ENCODE measurements at regions not wholly inside any gene's neighbourhood (a gene's known extent, or its start where the extent isn't known, plus 50 kb on each side); places are given as distances from the start of the nearest gene placed in this dataset.

DNA sequence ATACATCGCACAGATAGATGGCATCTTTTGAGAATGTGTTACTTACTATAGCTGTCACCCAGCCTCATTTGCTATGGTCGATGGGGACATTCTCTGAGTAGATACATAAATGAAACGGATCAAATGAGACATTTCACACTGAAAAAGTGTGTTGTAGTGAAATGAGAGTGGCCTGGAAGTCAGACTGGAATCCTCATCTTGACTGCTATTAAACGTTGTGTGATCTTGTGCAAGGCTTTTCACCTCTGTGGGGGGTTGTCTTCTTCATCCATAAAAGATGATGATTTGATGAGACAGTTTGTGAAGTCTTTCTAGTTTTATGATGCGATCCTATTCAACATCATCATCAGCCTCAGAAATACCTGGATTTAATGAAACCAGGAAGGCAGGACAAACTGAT lies 155.4 kb upstream of the MYO3A start:
- Histone ChIP-seq H3K4me1 (no peaks in the 10 kb centered on the region), H3K36me3 (ENCODE audit: insufficient read depth in 1 of 2, low read depth in 1 of 2) (no peaks in the 10 kb centered on the region), H3K4me3 (no peak overlapping the region), H3K27ac (no peak overlapping the region), H3K9me3 (no peaks in the 10 kb centered on the region), H3K27me3 (ENCODE audit: insufficient read depth in 3 of 3, low read length in 2 of 3) (no peaks in the 10 kb centered on the region)
- no peak for ATAC-seq
- intact Hi-C loops (cut with DNase I) = no loop called here
- WGBS, 3 donors = 76 to 79% (median 78%) methylated on average over 5 of the region's 5 CpGs
- TF ChIP-seq, protein P1, sequence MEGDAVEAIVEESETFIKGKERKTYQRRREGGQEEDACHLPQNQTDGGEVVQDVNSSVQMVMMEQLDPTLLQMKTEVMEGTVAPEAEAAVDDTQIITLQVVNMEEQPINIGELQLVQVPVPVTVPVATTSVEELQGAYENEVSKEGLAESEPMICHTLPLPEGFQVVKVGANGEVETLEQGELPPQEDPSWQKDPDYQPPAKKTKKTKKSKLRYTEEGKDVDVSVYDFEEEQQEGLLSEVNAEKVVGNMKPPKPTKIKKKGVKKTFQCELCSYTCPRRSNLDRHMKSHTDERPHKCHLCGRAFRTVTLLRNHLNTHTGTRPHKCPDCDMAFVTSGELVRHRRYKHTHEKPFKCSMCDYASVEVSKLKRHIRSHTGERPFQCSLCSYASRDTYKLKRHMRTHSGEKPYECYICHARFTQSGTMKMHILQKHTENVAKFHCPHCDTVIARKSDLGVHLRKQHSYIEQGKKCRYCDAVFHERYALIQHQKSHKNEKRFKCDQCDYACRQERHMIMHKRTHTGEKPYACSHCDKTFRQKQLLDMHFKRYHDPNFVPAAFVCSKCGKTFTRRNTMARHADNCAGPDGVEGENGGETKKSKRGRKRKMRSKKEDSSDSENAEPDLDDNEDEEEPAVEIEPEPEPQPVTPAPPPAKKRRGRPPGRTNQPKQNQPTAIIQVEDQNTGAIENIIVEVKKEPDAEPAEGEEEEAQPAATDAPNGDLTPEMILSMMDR (IDR thresholded peaks at IDR 0.05) = no peak
- no peak for DNase-seq

DNA sequence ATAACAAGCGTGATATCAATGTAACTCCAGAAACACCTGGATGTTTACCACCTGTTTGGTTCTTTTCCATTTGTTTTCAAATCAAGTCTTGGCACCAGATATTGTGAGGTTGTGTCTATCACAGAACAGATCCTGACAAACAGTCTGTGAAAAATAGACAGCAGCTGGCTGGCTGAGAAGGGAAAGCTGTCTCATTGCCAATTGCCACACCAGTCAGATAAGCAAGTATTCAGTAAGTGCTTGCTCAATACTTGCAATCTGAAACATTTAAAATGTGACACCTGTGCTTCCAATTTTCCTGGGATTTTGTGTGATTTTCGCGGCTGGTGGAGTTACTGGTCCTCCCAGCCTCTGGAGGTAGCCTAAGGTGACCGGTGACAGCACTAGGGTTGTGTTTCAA lies 147.9 kb upstream of the MYO3A start:
- no peak overlapping the region for H3K27ac ChIP-seq
- TF ChIP-seq, protein P1 (IDR thresholded peaks at IDR 0.05) = no peak
- H3K36me3 ChIP-seq (ENCODE audit: insufficient read depth in 1 of 2, low read depth in 1 of 2) = no peaks in the 10 kb centered on the region
- no peaks in the 10 kb centered on the region for H3K9me3 ChIP-seq
- H3K4me3 ChIP-seq = no peak overlapping the region
- no peaks in the 10 kb centered on the region for H3K27me3 ChIP-seq (ENCODE audit: insufficient read depth in 3 of 3, low read length in 2 of 3)
- no peak for ATAC-seq
- no peaks in the 10 kb centered on the region for H3K4me1 ChIP-seq
- no peak for DNase-seq
- WGBS, 3 donors = 33 to 54% (median 42%) methylated on average over 4 of the region's 4 CpGs
- intact Hi-C loops (cut with DNase I) = no loop called here

DNA sequence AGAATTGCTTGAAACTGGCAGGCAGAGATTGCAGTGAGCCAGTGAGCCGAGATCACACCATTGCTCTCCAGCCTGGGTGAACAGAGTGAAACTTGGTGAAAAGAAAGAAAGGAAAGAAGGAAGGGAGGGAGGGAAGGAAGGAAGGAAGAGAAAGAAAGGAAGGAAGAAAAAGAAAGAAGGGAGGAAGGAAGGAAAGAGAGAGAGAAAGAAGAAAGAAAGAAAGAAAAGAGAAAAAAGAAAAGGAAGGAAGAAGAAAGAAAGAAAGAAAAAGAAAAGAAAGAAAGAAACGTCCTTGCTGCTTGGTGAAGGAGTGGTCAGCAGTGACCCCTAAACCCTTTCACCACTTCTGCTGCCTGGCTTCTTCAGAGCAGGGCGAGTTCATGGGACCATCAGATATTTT lies 147.1 kb upstream of the MYO3A start:
- Histone ChIP-seq H3K27ac (no peak overlapping the region), H3K4me3 (no peak overlapping the region), H3K4me1 (no peaks in the 10 kb centered on the region), H3K27me3 (ENCODE audit: insufficient read depth in 3 of 3, low read length in 2 of 3) (no peaks in the 10 kb centered on the region), H3K36me3 (ENCODE audit: insufficient read depth in 1 of 2, low read depth in 1 of 2) (no peaks in the 10 kb centered on the region), H3K9me3 (no peaks in the 10 kb centered on the region)
- ATAC-seq (no peak), DNase-seq (no peak)
- WGBS, 3 donors = 51 to 60% (median 60%) methylated on average over 3 of the region's 3 CpGs
- TF ChIP-seq, protein P1 (IDR thresholded peaks at IDR 0.05) = no peak
- intact Hi-C loops (cut with DNase I) = no loop called here

DNA sequence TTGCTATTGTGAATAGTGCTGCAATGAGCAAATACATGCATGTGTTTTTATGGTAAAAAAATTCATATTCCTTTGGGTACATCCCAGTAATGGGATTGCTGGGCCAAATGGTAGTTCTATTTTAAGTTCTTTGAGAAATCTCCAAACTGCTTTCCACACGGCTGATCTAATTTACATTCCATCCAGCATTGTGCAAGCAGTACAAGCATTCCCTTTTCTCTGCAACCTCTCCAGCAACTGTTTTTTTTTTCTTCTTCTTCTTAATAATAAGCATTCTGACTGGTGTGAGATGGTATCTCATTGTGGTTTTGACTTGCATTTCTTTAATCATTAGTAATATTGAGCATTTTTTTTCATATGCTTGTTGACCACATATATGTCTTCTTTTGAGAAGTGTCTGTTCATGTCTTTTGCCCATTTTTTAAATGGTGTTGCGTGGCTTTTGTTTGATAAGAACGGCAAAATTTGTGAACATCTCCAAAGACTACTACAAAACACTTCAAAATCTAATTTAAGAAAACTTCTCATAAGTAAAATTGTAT lies 136.1 kb upstream of the MYO3A start:
- DNase-seq = no peak
- Histone ChIP-seq H3K27ac (no peak overlapping the region), H3K9me3 (no peaks in the 10 kb centered on the region), H3K36me3 (ENCODE audit: insufficient read depth in 1 of 2, low read depth in 1 of 2) (no peaks in the 10 kb centered on the region), H3K4me1 (no peaks in the 10 kb centered on the region), H3K4me3 (no peak overlapping the region), H3K27me3 (ENCODE audit: insufficient read depth in 3 of 3, low read length in 2 of 3) (no peaks in the 10 kb centered on the region)
- intact Hi-C loops (cut with DNase I) = no loop called here
- ATAC-seq = no peak
- TF ChIP-seq, protein P1 (IDR thresholded peaks at IDR 0.05) = no peak
- WGBS, 3 donors = 66 to 75% (median 68%) methylated on average over 3 of the region's 3 CpGs

DNA sequence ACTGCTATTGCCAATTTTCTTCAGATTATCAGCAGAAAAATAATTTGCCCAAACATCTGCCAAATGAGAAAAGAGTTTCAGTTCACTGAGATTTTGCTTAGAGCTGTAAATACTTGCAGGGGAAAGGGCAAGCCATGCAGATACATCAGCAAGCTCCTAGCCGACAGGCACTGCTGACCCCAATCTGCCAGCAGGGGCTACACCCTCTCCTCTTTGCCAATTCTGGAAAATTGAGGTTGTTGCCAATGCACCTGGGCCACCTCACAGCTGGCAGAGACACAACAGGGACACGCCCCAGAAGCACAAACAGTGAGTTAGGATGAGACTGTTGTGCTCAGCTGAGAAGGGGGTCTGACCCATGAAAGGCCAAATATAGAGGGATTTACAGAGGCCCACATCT lies 129.5 kb upstream of the MYO3A start:
- WGBS, 3 donors = 48 to 55% (median 49%) methylated on average over 2 of the region's 2 CpGs
- intact Hi-C loops (cut with DNase I) = no loop called here
- ATAC-seq (no peak), DNase-seq (no peak)
- TF ChIP-seq, protein P1 (IDR thresholded peaks at IDR 0.05) = no peak
- Histone ChIP-seq H3K4me1 (no peaks in the 10 kb centered on the region), H3K27me3 (ENCODE audit: insufficient read depth in 3 of 3, low read length in 2 of 3) (no peaks in the 10 kb centered on the region), H3K27ac (no peak overlapping the region), H3K36me3 (ENCODE audit: insufficient read depth in 1 of 2, low read depth in 1 of 2) (no peaks in the 10 kb centered on the region), H3K9me3 (no peaks in the 10 kb centered on the region), H3K4me3 (no peak overlapping the region)
